ENCODE measurements at regions not wholly inside any gene's neighbourhood (a gene's known extent, or its start where the extent isn't known, plus 50 kb on each side); places are given as distances from the start of the nearest gene placed in this dataset.

DNA sequence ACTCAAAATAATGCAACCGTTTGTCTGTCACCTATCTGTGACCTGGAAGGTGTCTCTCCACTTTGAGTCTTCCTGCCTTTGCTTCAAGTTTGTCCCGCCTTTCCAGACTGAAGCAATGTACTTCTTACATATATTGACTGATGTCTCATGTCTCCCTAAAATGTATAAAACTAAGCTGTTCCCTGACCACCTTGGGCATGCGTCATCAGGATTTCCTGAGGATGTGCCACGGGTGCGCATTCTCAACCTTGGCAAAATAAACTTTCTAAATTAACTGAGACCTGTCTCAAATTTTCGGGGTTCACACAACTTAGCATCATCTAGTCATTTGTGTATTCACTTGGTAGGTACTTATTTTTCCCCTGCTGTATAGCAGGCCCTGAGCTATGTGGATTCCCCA, 65.3 kb upstream of the JCAD start:
- Histone ChIP-seq H3K27me3 (no peaks in the 10 kb centered on the region), H3K4me1 (no peaks in the 10 kb centered on the region), H3K9me3 (no peaks in the 10 kb centered on the region), H3K36me3 (no peaks in the 10 kb centered on the region), H3K4me3 (no peak overlapping the region), H3K27ac (no peak overlapping the region)
- ATAC-seq (no peak), DNase-seq (no peak)
- intact Hi-C loops (cut with DNase I), result no loop called here
- TF ChIP-seq, protein P1, sequence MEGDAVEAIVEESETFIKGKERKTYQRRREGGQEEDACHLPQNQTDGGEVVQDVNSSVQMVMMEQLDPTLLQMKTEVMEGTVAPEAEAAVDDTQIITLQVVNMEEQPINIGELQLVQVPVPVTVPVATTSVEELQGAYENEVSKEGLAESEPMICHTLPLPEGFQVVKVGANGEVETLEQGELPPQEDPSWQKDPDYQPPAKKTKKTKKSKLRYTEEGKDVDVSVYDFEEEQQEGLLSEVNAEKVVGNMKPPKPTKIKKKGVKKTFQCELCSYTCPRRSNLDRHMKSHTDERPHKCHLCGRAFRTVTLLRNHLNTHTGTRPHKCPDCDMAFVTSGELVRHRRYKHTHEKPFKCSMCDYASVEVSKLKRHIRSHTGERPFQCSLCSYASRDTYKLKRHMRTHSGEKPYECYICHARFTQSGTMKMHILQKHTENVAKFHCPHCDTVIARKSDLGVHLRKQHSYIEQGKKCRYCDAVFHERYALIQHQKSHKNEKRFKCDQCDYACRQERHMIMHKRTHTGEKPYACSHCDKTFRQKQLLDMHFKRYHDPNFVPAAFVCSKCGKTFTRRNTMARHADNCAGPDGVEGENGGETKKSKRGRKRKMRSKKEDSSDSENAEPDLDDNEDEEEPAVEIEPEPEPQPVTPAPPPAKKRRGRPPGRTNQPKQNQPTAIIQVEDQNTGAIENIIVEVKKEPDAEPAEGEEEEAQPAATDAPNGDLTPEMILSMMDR (IDR thresholded peaks at IDR 0.05), result no peak

DNA sequence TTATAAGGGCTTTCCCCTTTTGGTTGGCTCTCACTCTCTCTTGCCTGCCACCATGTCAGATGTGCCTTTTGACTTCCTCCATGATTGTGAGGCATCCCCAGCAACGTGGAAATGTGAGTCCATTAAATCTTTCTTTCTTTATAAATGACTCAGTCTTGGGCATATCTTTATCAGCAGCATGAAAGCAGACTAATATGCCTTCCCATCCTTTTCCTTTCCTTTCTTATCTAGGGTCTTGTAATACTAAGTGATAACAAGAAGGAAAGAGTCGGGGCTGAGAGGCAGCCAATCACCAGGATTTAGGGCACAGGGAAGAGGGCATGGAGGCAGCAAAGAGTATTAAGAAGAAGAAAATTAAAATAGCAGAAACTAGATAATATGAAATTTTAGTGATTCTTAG, 62.0 kb upstream of the JCAD start:
- DNase-seq (no peak), ATAC-seq (no peak)
- no peaks in the 10 kb centered on the region for H3K27me3 ChIP-seq
- no peak overlapping the region for H3K4me3 ChIP-seq
- TF ChIP-seq, protein P1 (IDR thresholded peaks at IDR 0.05), result no peak
- intact Hi-C loops (cut with DNase I), result no loop called here
- no peak overlapping the region for H3K27ac ChIP-seq
- H3K9me3 ChIP-seq, result no peaks in the 10 kb centered on the region
- no peaks in the 10 kb centered on the region for H3K4me1 ChIP-seq
- H3K36me3 ChIP-seq, result no peaks in the 10 kb centered on the region

DNA sequence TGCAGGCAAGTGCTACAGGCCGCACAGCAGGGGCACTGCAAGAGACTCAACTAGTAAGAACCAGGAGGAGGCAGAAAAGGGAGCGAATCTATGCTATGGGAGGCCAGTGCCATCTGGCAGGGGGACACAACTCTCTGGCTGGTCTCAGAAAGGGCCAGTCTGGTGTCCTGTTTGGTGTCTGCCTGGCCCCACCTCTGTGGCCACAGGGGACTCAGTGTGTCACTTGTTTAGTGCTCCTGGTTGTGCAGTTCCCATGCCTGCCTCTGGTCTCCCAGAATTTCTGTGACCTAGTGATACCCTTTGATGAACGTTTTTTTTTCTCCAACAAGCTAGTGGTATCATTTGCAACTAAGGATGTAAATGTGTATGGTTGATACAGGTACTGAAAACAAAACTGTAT, 59.2 kb upstream of the JCAD start:
- H3K4me1 ChIP-seq, result no peaks in the 10 kb centered on the region
- no peaks in the 10 kb centered on the region for H3K36me3 ChIP-seq
- intact Hi-C loops (cut with DNase I), result no loop called here
- H3K4me3 ChIP-seq, result no peak overlapping the region
- DNase-seq (no peak), ATAC-seq (no peak)
- H3K27me3 ChIP-seq, result no peaks in the 10 kb centered on the region
- TF ChIP-seq, protein P1 (IDR thresholded peaks at IDR 0.05), result no peak
- H3K27ac ChIP-seq, result no peak overlapping the region
- H3K9me3 ChIP-seq, result no peaks in the 10 kb centered on the region

DNA sequence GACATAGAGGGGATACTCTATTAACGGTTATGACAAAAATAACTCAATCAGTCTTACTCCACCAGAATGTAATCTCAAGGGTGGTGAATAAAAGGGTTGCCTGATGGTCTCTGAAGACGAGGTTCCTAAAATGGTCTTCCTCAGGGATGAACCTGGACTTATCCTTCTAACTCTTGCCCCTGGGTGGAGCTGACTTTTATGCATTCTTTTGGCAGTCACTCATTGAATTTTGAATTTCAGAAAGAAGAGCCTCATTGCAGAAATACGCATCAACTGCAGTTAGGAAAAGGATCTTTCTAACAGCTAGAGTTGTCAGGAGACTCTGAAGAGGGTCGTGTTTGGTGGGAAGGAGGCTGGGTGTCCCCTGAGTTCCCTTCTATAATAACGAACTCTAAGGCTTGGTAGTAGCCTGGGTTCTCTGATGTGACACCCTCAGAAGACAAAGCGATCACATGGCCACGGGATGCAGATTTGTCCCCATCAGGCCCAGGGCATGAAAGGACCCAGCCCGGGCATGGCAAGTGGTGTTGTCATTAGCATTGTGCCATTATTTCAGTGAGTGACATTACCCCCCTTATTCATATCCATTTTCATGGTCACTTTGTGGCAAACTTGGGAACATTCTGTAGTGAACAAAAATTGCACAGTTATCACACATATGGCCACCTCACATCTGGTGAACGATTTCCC, 58.6 kb upstream of the JCAD start:
- no peak overlapping the region for H3K27ac ChIP-seq
- TF ChIP-seq, protein P1 (IDR thresholded peaks at IDR 0.05), result no peak
- no peak overlapping the region for H3K4me3 ChIP-seq
- intact Hi-C loops (cut with DNase I), result no loop called here
- DNase-seq (no peak), ATAC-seq (no peak)
- H3K4me1 ChIP-seq, result no peaks in the 10 kb centered on the region
- H3K36me3 ChIP-seq, result no peaks in the 10 kb centered on the region
- H3K27me3 ChIP-seq, result no peaks in the 10 kb centered on the region
- no peaks in the 10 kb centered on the region for H3K9me3 ChIP-seq

DNA sequence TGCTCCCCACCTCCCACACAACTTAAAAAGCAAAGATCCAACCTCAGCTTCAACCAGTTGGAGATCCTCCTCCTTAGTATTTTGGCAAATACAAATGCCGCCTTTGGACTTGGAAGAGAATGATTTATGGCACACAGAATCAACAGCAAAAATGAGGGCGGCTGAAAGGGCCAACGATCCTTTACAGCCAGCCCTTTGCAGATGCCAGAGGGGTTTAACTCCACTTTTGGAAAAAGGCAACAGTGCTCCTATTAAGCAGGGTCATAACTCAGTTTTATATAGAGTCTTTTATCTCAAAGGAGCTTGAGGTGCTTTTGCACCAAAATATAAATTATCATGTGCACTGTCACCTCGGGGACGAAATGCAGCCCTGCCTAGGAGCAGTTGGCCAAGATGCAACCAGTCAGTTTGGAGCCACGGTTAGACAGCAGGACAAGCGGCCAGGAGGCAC, 56.7 kb upstream of the JCAD start:
- TF ChIP-seq, protein P1 (IDR thresholded peaks at IDR 0.05), result no peak
- no peak for DNase-seq
- Histone ChIP-seq H3K4me3 (no peak overlapping the region), H3K27ac (no peak overlapping the region), H3K4me1 (no peaks in the 10 kb centered on the region), H3K27me3 (no peaks in the 10 kb centered on the region), H3K36me3 (no peaks in the 10 kb centered on the region), H3K9me3 (no peaks in the 10 kb centered on the region)
- ATAC-seq, result no peak
- intact Hi-C loops (cut with DNase I), result no loop called here
